GM12873 (cell line): ENCODE measurements at regions not wholly inside any gene's neighbourhood (a gene's known extent, or its start where the extent isn't known, plus 50 kb on each side); places are given as distances from the start of the nearest gene placed in this dataset.

ENCODE experiments used
- TF ChIP-seq, protein P1 (sequence below): IDR thresholded peaks from 2 replicates; pipeline ENCODE4 v1.5.1; 2012; ENCODE audit warnings: low read depth, mild to moderate bottlenecking, moderate library complexity, low read length, control low read depth; ENCODE audit not compliant: insufficient read depth; ENCODE audit errors: missing control alignments

- TF ChIP-seq, protein P1, sequence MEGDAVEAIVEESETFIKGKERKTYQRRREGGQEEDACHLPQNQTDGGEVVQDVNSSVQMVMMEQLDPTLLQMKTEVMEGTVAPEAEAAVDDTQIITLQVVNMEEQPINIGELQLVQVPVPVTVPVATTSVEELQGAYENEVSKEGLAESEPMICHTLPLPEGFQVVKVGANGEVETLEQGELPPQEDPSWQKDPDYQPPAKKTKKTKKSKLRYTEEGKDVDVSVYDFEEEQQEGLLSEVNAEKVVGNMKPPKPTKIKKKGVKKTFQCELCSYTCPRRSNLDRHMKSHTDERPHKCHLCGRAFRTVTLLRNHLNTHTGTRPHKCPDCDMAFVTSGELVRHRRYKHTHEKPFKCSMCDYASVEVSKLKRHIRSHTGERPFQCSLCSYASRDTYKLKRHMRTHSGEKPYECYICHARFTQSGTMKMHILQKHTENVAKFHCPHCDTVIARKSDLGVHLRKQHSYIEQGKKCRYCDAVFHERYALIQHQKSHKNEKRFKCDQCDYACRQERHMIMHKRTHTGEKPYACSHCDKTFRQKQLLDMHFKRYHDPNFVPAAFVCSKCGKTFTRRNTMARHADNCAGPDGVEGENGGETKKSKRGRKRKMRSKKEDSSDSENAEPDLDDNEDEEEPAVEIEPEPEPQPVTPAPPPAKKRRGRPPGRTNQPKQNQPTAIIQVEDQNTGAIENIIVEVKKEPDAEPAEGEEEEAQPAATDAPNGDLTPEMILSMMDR: no peak
Measured at GRCh38 chr1:55726994-55727393, 511.8 kb upstream of the USP24 start.

- TF ChIP-seq, protein P1: no peak
Measured at GRCh38 chr1:55725378-55725777, 510.2 kb upstream of the USP24 start.

GRCh38 chr1:55724551-55725325, 509.6 kb upstream of the USP24 start:
- TF ChIP-seq, protein P1: no peak

- TF ChIP-seq, protein P1: no peak
Measured at GRCh38 chr1:55723001-55723400, 507.8 kb upstream of the USP24 start.

GRCh38 chr1:55720261-55720660, 505.1 kb upstream of the USP24 start:
- TF ChIP-seq, protein P1: no peak

GRCh38 chr1:55718758-55719671, 503.9 kb upstream of the USP24 start:
- TF ChIP-seq, protein P1: no peak

- TF ChIP-seq, protein P1: no peak
Measured at GRCh38 chr1:55717111-55717510, 501.9 kb upstream of the USP24 start.
